Hematopoietic multipotent progenitor cell treated with erythropoietin and hydrocortisone succinate and interleukin-3 and kit ligand, for 6 days (in vitro differentiated cells): ENCODE measurements at regions not wholly inside any gene's neighbourhood (a gene's known extent, or its start where the extent isn't known, plus 50 kb on each side); places are given as distances from the start of the nearest gene placed in this dataset.
"Not testable (repeated sequence)": the region's sequence is repeated elsewhere in the genome, so short reads cannot be mapped to it uniquely, and the experiment has no call there.

ENCODE experiments used
- DNase-seq: peaks from one replicate; pipeline ENCODE4 v3.0.0-alpha.2; 2015

DNA sequence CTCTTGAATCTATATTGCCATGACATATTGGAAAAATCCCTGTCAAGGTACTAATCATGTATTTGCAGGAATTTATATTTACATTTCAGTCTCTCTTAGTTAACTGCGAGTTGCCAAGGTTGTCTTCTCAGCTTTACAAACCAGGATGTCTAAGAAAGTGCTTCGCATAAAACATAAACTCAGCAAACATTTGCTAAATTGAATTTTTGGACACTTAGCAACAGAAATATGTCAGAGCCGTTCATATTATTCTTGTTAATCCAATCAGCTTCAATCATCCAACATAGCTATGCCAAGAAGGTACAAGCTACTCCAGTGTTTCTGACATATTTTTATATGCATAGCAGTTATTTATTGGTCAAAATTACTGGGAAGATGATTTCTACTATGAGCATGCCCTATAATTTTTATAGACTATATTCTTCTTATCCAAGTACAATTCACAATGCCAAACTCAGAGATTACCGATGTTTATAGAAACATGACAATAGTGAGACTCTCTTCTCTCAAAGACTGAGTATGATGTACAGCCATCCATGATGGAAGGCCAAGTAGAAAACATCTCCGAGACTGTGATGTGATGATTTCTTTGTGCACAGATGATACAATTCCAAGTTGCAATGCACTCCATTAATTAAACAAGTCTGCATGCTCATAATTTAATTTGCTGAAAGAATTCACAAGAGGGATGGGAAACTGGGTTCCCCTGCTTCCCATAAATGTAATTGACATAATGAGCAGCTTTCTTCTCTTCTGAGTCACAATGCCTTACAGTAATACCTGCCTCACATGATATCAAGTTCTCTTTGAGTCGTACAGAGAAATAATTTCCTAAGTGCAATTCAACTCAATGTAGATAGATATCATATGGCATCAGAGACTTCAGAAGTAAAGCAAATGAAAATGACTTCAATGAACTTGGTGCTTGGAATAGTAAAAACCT is 776.3 kb downstream of the EFNB2 start:
- no peak for DNase-seq

- no peak for DNase-seq
Measured at GRCh38 chr13:105740739-105741138, 794.7 kb downstream of the EFNB2 start.

GRCh38 chr13:105737688-105738087 is 797.8 kb downstream of the EFNB2 start:
- DNase-seq, result no peak

DNA sequence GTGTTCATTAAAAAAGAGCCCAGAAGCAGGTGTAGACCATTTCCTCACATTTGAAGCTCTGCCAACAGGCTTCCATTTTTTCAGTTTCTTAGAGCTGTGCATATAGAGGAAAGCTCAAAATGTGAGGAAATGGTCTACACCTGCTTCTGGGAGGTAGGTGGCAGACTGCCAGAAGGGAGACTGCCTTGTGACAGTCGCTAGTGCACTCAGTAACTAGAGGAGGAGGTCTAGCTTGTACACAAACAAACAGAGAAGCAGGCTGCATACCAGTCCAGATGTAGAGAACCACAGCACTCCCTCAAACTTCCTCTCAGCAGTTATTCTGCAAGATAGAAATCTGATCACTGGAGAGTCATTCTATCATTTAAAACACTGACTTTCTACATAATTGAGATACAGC is 800.2 kb downstream of the EFNB2 start:
- DNase-seq, result no peak

- DNase-seq, result no peak
Measured at GRCh38 chr13:105732806-105733529, 802.5 kb downstream of the EFNB2 start.

- no peak for DNase-seq
Measured at GRCh38 chr13:105725887-105726286, 809.6 kb downstream of the EFNB2 start.

GRCh38 chr13:105721016-105721415 is 814.4 kb downstream of the EFNB2 start:
- DNase-seq, result no peak

DNA sequence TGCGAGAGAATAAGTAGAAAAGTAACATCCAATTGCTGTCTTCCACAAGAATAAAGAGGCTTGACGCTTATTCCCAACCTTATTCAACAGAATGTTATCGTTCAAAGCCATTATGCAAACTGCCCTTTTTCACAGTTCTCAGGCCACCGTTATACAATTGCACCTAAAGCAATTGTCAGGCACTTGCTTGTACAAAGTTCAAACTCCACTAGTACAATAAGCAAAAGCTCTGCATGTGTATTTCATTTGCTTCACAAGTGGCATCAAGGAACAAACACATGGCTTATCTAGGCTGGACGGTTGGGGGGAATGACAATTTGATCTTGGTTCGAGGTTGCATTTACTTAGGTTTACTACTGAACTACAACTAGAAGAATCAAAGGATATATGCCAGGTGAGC is 815.6 kb downstream of the EFNB2 start:
- no peak for DNase-seq

- no peak for DNase-seq
Measured at GRCh38 chr13:105709181-105709580, 826.3 kb downstream of the EFNB2 start.

DNA sequence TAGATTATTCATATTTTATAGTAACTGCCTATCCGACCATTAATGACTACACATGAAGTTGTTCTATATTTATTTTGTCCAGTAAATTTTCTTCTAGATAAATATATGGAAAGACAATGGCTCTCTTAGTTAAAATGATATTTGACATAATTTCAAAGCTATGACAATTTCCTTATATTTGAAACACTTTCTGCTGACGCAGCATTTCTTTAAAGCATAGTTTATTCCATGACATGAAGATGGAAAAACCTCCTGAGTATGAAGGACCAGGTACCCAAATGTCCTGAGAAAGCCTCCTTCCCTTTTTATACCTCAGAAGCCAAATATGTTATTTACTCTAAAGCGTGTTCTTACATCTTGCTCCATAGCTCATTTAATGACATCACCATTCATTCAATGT is 831.6 kb downstream of the EFNB2 start:
- no peak for DNase-seq

GRCh38 chr13:105702441-105702840 is 833.0 kb downstream of the EFNB2 start:
- DNase-seq, result no peak

DNA sequence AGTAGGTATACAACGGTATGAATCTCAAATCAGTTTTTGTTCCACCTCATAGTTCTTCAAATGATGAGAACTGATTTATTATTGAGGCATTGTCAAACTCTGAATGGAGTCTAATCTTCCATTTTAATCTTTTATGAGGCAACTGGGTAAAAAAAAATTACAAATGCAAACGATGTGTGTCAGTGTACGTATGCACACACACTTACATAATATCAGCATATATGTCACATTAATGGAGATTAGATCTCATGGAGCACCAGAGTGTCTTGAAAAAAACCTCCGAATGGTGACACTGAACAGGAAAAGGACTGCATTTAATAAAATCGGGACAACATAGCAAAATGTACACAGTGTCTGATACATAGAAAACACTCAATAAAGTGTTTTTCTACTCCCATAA is 842.7 kb downstream of the EFNB2 start:
- DNase-seq, result no peak

DNA sequence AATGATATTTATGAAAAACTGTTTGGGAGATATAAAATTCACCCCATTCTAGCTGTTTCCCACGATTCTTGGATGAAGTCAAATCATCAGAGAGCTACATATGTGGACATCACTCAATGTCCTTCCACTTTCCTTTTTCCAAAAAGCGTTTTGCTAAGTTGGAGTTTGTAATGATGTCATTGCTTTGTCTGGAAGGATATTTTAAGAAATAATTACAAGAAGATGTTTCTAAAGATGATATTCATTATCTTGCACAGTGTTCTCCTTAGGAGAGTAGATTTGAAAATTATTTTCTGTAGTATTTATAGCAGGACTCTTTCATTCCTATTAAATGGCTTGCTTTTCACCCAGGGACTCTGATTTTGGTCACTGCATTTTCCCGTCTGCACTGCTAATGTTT is 851.2 kb downstream of the EFNB2 start:
- DNase-seq, result no peak

DNA sequence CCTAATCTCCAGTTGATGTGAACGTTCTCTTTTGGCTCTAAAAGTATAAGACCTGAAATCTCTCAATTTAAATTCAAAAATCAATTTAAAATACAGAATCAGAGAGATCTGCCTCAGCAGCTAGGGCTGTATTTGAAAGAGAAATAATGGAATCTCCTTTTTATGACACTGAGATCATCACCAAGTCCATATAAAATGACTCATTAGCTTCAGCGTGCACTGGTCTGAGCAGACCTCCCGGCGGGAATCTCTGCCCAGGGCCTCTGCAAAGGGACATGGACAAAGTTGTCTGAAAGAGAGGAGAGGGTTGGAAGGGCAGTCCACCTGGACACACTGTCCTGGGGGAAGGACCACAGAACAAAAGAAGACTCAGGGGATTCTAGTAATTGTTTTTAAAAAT is 855.6 kb downstream of the EFNB2 start:
- no peak for DNase-seq

DNA sequence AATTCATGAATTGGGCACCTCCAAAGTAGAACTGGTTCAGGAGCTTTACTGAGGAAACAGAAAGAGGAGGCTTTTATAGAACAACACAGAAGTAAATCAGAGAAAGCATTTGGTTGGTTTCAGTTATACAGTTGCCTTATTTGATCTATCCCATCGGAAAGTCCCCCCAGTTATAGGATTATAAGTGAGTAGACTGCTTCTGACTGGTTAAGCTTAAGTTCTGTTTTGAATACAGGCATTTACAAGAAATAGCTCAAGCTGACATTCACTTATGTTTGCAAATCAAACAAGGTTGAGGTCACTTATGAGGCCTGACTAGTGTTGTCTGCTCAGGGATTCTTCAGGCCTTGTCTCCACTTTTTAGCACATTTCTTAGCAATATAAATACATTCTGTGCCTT is 857.4 kb downstream of the EFNB2 start:
- DNase-seq, result no peak

GRCh38 chr13:105672881-105673280 is 862.6 kb downstream of the EFNB2 start:
- DNase-seq, result no peak

DNA sequence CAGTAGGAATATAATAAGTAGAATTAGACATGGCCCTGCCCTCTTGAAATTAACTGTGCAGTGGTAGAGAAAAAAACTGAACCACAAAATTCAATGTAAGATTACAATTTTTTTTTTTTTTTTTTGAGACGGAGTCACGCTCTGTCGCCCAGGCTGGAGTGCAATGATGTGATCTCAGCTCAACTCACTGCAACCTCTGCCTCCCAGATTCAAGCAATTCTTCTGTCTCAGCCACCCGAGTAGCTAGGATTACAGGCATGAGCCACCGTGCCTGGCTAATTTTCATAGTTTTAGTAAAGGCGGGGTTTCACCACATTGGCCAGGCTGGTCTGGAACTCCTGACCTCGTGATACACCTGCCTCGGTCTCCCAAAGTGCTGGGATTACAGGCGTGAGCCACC is 864.3 kb downstream of the EFNB2 start:
- DNase-seq, result not testable (repeated sequence)

- DNase-seq, result no peak
Measured at GRCh38 chr13:105670179-105670990, 865.1 kb downstream of the EFNB2 start.

GRCh38 chr13:105665284-105665683 is 870.2 kb downstream of the EFNB2 start:
- DNase-seq, result no peak

- no peak for DNase-seq
Measured at GRCh38 chr13:105663182-105663581, 872.3 kb downstream of the EFNB2 start.

DNA sequence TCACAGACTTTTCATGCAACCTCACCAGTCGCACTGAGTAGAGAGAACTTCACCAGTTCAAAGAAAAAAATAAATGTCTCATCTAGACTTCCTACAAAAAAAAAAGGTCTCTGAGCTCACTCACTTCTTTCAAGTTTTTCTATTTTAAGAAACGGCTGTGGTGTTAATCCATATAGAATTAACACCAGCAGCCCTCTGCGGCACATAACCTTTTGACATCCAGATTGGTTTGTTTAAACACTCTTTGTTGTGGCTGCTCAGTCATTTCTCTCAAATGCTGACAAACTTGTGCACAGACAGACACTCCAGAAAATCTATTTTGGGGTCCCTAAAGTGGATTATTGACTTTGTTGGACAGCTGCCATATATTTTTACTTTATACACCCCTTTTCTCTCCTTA is 874.9 kb downstream of the EFNB2 start:
- DNase-seq, result no peak

DNA sequence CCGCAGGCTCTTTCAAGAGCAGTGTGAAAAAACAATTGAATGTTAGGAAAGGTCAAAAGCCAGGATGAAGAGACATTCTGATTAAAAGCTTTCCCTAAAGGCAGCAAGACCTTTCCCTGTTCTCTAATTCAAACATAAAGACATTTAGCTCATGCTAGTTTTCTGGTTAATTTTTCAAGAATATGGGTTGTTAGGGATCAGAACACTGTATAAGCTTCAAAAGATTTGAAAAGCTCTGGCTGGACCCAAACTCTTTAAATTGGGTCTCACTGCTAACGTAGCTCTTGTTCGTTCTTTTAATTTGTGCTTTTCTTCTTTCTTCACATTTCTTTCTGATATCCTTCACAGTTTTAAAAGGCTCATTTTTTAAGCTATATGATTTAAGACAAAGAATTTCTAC is 877.0 kb downstream of the EFNB2 start:
- DNase-seq, result no peak

GRCh38 chr13:105655046-105655445 is 880.4 kb downstream of the EFNB2 start:
- DNase-seq, result no peak
